ENCODE measurements at regions not wholly inside any gene's neighbourhood (a gene's known extent, or its start where the extent isn't known, plus 50 kb on each side); places are given as distances from the start of the nearest gene placed in this dataset.

DNA sequence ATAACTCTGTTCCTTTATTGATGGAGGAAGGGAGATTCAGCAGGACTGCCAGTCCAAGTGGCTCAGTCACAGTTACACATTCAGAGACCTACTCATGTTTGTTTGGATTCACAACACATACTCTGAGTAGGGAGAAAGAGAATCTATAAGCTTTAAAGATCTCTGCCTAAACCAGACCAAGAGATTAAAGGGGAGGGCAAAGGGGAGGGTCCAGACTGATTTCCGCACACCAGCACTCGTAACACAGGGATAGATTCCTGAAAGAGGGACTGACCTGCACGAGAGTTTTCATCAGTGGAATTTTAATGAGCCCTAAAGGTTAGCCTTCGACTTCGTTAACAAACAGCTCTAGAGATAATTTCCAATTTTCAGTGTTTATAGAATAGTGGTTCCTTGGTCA, 71.7 kb upstream of the PMFBP1 start:
- TF ChIP-seq ZFP3 (tag by site-specific recombination; IDR thresholded peaks at IDR 0.05; ENCODE audit: low read depth), result no peak
- no peak for TF ChIP-seq ZNF776 (tag by site-specific recombination; IDR thresholded peaks at IDR 0.05; ENCODE audit: borderline replicate concordance)
